GM21423 (cell line): ENCODE measurements at regions not wholly inside any gene's neighbourhood (a gene's known extent, or its start where the extent isn't known, plus 50 kb on each side); places are given as distances from the start of the nearest gene placed in this dataset.
A peak's percentile ranks its signal among the peaks of the same experiment; 100 is the strongest.

ENCODE experiments used
- ATAC-seq: cut with Tn5 transposase; IDR thresholded peaks from one replicate; pipeline ENCODE4 v1.9.1; 2021; ENCODE audit warnings: mild to moderate bottlenecking, moderate library complexity; ENCODE audit not compliant: unreplicated experiment

GRCh38 chr7:125599387-125599786, 669.8 kb upstream of the POT1 start:
- ATAC-seq: no peak

- no peak for ATAC-seq
These were observed 662.7 kb upstream of the POT1 start for GRCh38 chr7:125592331-125592730.

- no peak for ATAC-seq
These were observed 643.5 kb upstream of the POT1 start for GRCh38 chr7:125573126-125573525.

- no peak for ATAC-seq
These were observed 642.8 kb upstream of the POT1 start for GRCh38 chr7:125572414-125572813.

- peak; percentile 70 for ATAC-seq
These were observed 639.2 kb upstream of the POT1 start for GRCh38 chr7:125568799-125569198.

- ATAC-seq: no peak
These were observed 638.1 kb upstream of the POT1 start for GRCh38 chr7:125567686-125568085.

GRCh38 chr7:125563964-125564529, 634.4 kb upstream of the POT1 start:
- ATAC-seq: no peak

- ATAC-seq: no peak
These were observed 633.9 kb upstream of the POT1 start for GRCh38 chr7:125563557-125563956.

- ATAC-seq: no peak
These were observed 631.4 kb upstream of the POT1 start for GRCh38 chr7:125561006-125561405.

- no peak for ATAC-seq
These were observed 630.3 kb upstream of the POT1 start for GRCh38 chr7:125559921-125560320.

- no peak for ATAC-seq
These were observed 626.3 kb upstream of the POT1 start for GRCh38 chr7:125555916-125556315.

- ATAC-seq: no peak
These were observed 621.4 kb upstream of the POT1 start for GRCh38 chr7:125551008-125551407.

GRCh38 chr7:125547505-125547904, 617.9 kb upstream of the POT1 start:
- no peak for ATAC-seq

GRCh38 chr7:125530553-125530952, 600.9 kb upstream of the POT1 start:
- ATAC-seq: no peak

- no peak for ATAC-seq
These were observed 599.6 kb upstream of the POT1 start for GRCh38 chr7:125529249-125529648.

GRCh38 chr7:125526958-125527357, 597.3 kb upstream of the POT1 start:
- no peak for ATAC-seq

- no peak for ATAC-seq
These were observed 596.5 kb upstream of the POT1 start for GRCh38 chr7:125526092-125526491.

GRCh38 chr7:125516194-125516593, 586.6 kb upstream of the POT1 start:
- ATAC-seq: no peak

GRCh38 chr7:125512373-125512772, 582.7 kb upstream of the POT1 start:
- ATAC-seq: no peak

GRCh38 chr7:125511310-125511709, 581.7 kb upstream of the POT1 start:
- ATAC-seq: no peak

GRCh38 chr7:125506331-125506730, 576.7 kb upstream of the POT1 start:
- no peak for ATAC-seq

- no peak for ATAC-seq
These were observed 575.2 kb upstream of the POT1 start for GRCh38 chr7:125504848-125505247.

- ATAC-seq: no peak
These were observed 566.4 kb upstream of the POT1 start for GRCh38 chr7:125495997-125496396.
